GM18519 (cell line): ENCODE measurements at regions not wholly inside any gene's neighbourhood (a gene's known extent, or its start where the extent isn't known, plus 50 kb on each side); places are given as distances from the start of the nearest gene placed in this dataset.
"Not testable (repeated sequence)": the region's sequence is repeated elsewhere in the genome, so short reads cannot be mapped to it uniquely, and the experiment has no call there.

Experiments
- ATAC-seq: cut with Tn5 transposase; IDR thresholded peaks from one replicate; pipeline ENCODE4 v1.9.1; 2021; ENCODE audit warnings: mild to moderate bottlenecking, moderate library complexity; ENCODE audit not compliant: unreplicated experiment, low FRiP score

DNA sequence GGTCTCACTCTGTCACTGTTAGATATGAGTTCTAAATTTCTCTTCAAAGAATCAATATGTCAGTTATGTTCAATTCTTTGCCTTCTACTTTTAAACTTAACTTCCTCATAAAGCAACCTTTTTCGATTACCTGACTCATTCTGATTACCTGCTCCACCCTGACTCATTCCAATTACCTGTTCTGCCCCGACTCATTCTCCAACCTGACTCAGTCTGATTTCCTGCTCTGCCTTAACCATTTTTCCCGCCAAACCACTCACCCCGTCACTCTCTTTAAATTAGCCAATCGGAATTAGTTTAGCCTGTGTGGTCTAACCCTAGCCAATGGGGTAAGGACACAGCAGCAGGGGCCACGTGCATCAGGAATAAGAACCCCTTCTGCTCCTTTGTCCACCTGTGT, 67.4 kb upstream of the RASSF8 start:
- ATAC-seq: not testable (repeated sequence)

DNA sequence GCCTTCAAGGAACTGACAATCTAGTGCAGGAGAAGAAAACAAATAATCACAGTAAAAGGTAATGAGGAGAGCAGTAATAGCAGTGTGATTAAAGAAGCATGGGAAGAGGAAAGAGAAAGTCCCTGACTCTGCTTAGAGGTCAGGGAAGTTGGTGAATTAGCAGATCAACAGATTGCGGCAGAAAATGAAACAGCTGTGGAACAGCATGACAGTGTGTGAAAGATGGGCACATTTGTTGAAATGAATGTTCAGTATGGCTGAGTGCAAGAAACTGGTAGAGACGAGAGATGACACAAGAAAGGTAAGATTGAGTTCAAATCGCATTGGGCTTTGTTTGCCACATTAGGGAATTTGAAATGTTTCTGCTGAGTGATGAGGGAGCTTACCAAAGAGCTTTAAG, 63.7 kb upstream of the RASSF8 start:
- no peak for ATAC-seq

- no peak for ATAC-seq
Observed at GRCh38 chr12:25896981-25897380, 61.5 kb upstream of the RASSF8 start.

DNA sequence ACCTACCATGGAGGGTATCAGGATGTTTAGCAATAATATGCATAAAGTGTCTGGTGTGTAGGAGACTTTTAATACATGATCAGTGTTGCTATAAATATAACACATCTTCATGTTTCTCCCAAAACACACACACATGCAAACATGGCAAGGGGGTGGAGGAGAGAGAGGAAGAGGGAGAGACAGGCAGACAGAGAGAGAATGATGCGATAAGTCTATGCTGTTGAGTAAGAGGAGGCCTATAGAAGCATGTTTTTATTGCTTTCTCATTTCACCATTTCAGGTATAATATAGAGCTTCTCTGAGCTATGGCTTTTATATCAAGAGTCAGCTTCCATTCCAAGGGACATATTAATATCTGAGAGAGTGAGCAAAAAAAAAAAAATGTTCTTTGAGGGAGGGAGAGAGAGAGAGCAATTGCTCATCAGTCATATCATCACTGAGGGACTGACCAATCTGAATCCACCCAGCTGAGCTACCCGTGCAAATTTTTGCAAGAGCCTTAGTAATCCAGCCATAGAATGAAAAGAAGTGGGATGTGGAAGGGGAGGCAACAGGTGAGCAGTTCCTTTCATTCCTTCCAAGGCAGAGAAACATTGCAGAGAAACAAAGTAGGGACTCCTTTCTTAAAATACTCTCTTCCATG, 54.8 kb upstream of the RASSF8 start:
- ATAC-seq: no peak

GRCh38 chr12:25904442-25904841, 54.0 kb upstream of the RASSF8 start:
- no peak for ATAC-seq

DNA sequence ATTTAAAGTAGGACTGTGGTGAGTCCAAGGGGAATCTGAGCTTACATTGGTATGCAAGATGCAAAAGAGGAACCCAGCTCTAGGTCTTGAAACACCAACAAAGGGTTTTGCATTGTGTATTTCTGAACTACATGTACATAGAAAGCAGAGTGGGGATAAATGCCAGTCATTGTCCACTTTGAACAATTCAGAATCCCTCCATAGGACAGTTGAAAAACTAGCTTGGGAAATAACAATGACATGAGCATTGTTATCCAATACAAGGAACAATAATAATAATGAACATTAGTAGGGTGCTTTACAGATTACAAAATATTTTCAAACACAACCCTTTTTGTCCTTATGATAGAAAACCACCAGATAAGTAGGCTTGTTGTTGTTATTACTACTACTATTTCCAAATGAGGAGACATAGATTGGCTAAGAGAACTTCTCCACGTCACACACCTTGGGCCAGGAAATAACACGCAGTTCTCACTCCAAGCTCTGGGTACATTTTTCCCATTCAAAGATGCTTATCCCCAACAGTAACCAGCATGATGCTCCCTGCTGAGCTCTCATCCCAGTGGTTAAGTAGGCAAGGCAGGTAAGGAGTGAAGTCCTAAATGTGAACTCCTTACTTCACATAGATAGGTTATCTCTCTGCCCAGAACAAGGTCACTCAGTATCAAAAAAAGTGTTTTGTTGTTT, 51.7 kb upstream of the RASSF8 start:
- no peak for ATAC-seq
